ENCODE measurements at regions not wholly inside any gene's neighbourhood (a gene's known extent, or its start where the extent isn't known, plus 50 kb on each side); places are given as distances from the start of the nearest gene placed in this dataset.

DNA sequence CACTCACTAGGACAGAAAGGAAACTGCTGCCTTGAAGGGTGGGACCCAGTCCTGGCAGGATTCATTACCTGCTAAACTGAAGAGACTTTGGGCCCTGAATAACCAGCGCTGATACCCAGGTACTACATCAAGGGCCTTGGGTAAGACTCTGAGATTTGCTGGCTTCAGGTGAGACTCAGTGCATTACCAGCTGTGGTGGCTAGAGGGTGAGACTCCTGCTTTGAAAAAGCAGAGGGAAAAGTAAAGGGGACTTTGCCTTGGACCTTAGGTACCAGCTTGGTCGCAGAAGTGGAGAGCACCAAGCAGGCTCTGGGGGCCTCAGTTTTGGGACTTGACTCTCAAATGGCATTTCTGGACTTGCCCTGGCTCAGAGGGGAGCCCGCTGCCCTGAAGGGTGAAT lies 673.3 kb downstream of the NXPH1 start:
- TF ChIP-seq, protein P1, sequence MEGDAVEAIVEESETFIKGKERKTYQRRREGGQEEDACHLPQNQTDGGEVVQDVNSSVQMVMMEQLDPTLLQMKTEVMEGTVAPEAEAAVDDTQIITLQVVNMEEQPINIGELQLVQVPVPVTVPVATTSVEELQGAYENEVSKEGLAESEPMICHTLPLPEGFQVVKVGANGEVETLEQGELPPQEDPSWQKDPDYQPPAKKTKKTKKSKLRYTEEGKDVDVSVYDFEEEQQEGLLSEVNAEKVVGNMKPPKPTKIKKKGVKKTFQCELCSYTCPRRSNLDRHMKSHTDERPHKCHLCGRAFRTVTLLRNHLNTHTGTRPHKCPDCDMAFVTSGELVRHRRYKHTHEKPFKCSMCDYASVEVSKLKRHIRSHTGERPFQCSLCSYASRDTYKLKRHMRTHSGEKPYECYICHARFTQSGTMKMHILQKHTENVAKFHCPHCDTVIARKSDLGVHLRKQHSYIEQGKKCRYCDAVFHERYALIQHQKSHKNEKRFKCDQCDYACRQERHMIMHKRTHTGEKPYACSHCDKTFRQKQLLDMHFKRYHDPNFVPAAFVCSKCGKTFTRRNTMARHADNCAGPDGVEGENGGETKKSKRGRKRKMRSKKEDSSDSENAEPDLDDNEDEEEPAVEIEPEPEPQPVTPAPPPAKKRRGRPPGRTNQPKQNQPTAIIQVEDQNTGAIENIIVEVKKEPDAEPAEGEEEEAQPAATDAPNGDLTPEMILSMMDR (IDR thresholded peaks at IDR 0.05; ENCODE audit: insufficient read depth, low read length, poor library complexity, severe bottlenecking) = no peak
- no peak for TF ChIP-seq EZH2phosphoT487 (conservative IDR thresholded peaks at IDR 0.05; ENCODE audit: low read length)
